DMS53 treated with DMSO at 0.1 percent for 48 hours (cell line): ENCODE measurements at regions not wholly inside any gene's neighbourhood (a gene's known extent, or its start where the extent isn't known, plus 50 kb on each side); places are given as distances from the start of the nearest gene placed in this dataset.
"Not testable (repeated sequence)": the region's sequence is repeated elsewhere in the genome, so short reads cannot be mapped to it uniquely, and the experiment has no call there.

Experiments used
- DNase-seq: peaks from one replicate; lab custom pipeline; 2025; ENCODE audit not compliant: unreplicated experiment; lab: John Stamatoyannopoulos, UW

DNA sequence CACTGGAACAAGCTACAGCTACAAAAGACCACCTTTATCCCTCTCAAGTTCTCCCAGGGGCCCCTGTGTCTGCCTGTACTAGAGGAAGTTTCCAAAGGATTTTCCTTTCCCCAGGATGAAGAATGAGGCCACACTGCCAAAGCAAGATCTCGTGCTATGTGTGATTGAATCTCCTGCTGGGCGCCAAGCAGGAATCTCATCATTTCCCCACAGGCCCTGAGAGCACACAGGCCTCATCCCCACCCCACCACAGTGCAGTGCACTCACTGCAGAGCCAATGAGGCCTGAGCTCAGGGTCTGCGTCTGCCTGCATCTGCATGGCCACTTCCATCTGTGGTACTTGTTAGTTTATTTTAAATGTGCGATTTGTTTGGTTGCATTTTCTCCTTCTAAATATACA is 387.4 kb upstream of the ASIC2 start:
- no peak for DNase-seq

DNA sequence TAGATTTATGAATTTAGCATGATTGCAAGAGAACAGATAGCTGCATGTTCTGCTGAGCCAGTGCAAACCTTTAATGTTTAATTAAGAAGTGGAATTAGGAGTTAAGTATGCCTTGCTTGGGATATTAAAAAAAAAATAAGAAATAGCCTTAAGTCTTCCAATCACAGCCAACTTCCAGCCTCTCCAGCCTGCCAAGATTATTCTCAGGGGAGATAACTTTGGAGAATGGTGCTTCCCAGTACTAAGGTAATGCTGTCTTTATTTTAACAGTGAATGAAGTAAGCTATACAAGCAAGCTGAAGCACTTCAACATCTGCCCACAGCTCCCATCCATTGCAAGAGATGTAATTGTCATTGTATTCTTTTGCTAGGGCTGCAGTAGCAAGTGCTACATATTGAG is 389.5 kb upstream of the ASIC2 start:
- DNase-seq = no peak

DNA sequence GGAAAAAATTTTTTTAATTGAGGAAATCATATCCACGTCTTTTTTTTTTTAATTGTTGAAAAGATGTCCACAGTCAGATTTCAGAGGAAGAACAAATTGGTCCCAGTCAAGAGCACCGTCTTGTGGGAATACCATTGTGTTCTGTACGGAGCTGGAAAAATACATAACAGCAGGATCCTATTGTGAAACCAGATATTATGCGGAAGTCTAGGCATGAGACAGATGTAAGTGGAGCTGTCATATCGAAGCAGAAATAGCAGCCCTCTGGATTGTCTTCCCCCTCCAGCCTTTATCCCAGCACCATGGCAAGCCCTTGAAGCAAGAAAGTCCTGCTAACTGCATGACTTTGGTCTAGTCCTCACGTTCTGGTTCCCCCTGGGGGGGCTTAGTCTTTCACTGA is 391.6 kb upstream of the ASIC2 start:
- DNase-seq = no peak

DNA sequence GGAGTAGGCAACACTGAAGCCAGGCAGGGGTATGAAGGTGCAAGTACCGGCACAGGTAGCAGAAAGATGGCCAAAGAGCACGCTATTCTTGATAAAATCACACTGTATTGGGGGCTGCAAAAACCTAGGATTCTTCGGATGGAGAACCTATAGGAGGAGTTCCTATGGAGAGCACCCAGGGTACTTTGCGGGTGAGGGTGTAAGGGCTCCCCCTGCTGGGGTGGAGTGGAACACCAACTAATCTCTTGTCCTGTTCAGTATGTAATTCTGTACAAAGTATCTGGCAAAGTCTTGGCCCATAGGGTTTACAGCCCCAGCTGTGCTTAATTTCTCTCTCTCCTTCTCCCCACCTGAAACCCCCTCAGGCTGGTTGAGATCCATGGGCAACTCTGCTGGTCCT is 393.1 kb upstream of the ASIC2 start:
- DNase-seq = no peak

DNA sequence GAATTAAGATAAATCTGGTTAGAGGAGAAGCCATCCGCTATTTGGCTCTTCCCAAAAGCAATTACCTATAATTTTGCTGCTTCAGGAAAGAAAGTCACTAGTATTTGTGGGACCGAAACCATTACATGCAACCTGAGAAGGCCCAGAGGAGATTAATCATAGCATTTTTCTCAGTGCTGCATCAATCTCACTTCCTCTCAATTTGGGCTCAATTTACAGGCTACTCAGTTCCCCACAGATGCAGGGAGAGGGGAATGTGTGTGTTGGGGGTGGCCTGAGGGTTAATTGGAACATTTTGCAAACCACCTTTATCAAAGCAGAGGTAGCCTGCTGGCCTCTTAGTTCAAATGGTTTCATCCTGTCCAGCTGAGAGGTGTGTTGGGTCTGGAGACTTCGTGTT is 394.7 kb upstream of the ASIC2 start:
- DNase-seq = no peak

DNA sequence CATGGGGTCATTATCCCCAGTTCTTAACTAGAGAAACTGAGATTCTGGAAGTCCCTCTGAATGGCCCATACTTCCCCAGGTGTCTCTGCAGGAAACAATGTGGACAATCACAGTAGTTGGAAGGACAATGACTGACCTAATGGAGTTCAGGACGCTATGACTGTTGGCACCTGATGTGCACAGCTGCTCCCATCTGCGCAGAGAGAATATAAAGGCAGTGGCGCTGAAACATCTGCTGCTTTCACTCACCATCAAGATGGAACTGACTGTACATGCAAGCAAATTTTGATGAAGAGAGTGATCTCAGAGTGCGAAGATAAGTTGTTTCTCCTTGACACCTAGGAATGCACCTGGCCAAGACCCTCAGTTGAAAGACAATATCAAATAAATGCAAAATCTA is 395.7 kb upstream of the ASIC2 start:
- DNase-seq = no peak

DNA sequence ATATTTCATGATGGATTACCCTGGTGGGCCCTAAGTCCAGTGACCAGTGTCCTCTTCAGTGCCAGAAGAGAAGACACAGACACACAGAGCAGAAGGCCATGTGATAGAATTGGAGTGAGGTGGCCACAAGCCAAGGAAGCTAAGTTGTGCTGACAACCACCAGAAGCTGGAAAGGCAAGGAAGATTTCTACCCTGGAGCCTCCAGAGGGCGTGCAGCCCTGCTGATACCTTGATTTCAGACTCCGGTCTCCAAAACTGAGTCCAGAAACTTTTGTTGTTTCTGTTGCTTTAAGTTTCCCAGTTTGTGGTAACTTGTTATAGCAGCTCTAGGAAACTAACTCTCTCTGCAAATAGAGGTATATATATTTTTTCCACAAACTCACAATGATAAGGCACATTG is 396.6 kb upstream of the ASIC2 start:
- DNase-seq = no peak

DNA sequence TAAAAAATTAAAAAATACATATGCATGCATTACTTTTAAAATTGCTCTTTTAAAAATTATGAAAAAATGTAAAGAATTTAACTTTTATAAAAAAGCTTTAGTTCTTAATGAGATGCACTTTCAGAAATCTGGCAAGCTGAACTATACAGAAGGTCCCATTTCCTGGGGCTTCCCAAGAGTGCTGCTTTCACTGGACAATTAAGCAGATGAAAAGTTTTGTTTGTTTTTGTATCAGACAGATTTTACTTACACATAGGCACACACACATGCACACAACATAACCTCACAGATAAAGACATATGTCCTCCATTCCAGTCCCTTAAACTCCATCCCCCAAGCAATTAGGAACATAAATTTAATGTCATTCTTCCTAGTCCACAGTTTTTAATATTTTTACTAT is 402.3 kb upstream of the ASIC2 start:
- DNase-seq = no peak

DNA sequence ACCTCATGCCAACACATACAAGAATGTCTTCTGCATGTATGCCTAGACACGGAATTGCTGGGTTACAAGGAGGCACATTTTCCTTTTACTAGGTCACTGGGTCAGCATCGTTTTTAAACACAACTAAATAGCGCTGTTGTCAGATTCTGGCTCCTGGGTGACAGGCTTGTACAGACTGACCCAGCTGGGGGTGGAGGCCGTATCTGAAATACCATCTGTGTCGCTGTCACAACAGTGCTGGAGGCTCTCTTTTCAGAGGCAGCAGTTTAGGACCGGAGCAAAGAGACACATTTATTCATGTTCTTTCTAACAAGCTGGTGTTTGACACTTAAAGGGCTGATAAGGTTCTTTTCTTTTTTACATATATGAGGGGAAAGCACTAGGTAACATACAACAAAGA is 403.0 kb upstream of the ASIC2 start:
- DNase-seq = no peak

DNA sequence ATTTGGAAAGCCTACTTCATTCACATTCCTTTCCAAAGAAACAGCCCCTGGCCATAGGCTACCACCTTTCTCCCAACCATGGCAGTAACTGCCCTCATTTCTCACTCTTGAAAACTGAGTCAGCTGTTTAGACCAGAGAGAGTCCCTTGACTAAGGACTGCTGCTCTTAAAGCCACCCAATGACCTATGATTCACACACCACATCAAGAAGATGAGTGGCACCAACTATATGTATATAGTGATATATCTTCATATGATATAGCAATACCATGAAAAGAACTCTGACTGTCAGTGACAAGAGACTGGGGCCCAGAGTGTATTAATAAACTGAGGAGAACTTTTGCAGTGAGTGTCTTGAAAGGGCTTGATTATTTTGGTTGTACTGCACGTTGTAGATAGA is 404.5 kb upstream of the ASIC2 start:
- DNase-seq = no peak

DNA sequence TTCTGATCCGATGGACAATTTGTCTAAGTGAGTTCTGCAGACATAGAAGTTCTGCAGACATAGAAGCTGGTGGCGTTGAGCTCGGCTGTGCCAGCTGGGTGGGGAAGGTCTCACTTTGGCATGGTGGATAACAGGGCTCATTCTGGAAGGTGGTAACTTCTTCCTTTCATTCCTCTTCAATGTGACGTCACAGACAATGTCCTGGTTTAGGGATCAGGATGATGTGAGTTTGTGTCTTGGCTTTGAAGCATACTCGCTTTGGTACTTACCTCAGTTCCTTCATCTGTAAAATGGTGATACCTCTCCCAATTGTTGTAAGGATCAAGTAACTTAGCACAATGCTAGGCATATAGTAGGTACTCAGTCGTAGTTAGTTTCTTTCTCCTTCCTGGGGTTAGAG is 408.8 kb upstream of the ASIC2 start:
- DNase-seq = no peak

DNA sequence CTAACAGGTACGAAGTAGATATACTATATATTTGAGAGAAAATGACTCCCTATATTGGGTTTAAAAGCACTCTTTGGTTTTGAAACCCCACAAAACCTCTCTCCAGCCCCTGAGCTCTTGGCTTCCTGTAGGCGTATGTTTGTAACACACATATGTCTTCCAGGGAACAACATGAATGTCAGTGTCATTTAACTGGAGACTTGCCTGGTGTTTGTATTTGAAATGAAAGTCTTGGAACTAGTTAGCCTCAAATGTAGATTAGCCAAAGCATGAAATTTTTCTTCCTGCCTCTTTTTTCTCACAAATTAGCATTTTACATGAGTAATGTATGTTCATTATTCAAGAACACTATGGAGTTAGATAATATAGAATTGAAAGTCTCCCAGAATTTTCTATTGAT is 411.8 kb upstream of the ASIC2 start:
- no peak for DNase-seq

DNA sequence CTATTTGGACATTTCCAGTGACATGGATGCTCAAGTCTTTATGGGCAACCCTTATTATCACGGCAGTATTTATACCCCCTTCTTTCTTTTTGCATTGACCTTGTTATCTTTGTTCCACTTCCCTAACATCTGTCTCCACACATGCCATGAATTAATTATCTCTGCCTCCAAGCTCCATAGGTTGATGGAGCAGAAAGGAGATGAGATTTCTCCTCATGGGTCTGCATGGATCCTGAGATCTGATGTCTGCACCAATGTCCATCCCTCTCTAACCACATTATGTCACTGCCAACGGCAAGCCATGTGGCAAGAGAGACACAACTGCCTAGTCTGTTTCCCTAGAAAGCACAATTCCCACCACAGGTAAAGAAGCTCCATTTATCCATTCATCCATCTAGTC is 416.8 kb upstream of the ASIC2 start:
- no peak for DNase-seq

DNA sequence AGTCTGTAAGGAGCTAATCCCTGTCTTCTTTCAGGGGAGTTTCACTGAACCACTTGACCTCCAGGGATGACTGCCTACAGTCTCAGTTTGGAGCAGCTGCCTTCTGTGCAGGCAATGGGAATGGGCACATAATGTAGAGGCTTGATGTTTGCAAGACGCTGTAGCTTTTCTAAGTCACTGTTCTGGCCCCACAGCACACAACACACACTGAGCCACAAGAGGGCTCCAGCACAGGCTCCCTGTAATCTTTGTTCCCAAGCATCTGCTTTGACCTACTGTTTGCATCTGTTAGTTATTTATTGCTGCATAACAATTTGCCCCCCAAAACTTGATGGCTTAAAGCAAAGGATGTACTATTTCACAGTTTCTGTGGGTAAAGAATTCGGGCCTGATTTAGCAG is 419.0 kb upstream of the ASIC2 start:
- DNase-seq = no peak

DNA sequence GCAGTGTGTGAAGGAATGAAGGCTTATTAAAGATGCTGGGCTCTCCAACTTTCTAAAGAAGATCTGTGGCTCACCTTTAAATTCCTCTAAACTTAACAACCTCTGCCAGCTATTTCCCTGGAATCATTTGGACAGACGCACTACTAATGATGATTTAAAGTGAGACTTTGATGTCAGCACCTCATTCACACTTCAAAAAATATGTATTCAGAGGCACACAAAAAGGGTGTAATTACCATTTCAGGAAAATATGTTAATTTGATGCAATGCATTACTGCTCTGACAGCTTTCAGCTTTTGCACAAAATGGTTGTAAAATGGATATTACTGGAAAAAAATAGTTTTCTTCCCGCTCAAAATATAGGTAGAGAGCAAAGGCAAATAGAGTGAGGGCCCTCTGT is 423.9 kb upstream of the ASIC2 start:
- no peak for DNase-seq

DNA sequence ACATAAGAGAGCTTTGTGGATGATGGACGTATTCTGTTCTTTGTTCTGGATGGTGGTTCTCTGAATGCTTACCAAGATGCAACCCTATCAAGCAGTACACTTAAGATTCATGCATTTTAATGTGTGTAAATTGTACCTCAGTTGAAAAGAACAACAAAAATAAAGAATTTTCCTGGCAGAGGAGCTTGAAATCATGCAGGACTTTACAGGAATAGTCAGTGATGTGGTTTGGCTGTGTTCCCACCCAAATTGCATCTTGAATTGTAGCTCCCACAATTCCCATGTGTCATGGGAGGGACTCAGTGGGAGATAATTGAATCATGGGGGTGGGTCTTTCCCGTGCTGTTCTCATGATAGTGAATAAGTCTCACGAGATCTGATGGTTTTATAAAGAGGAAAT is 430.6 kb upstream of the ASIC2 start:
- DNase-seq = not testable (repeated sequence)

DNA sequence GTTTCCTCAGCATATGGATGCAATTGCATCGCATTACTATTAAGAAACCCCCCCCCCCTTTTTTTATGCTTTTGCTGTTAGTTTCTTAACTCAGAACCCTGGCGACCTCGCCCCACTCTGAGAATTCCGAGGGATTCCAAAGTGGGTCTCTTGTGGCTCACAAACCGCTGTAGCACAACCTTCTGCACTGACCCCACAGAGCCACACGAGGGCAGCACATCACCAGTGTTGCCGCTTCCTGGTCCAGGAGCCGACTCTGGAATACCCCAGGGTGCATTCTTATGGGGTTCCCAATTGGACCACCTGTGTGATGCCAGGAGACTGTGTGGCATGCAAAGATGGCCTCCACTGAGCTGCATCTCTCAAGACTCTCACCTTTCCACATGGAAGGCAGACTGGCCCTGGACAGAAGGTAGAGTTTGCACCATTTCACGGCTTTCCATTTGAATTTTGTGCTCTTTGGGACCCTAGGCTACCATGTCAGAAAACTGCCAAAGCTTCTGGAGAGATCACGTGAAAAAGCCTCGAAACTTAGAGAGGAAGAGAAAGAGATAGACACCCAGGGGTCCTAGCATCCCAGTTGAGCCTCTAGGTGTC is 432.7 kb upstream of the ASIC2 start:
- no peak for DNase-seq

DNA sequence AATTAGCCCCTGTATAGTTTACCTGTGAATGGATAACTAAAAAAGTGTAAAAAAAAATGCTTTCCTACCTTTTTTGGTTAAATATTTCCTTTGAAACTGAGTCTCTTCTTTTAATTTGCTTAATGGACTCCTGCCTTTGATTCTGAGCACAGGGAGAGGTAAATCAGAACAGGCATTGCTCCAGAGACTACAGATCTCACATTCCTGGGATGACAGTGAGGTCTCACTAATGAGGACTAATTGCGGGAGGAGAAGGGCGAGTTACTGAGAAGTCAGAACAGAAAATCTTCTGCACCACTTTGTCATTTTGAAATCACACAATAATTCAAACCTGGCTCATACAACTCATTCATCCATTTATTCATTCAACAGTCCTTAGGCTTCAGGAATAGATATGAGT is 437.0 kb upstream of the ASIC2 start:
- DNase-seq = no peak

DNA sequence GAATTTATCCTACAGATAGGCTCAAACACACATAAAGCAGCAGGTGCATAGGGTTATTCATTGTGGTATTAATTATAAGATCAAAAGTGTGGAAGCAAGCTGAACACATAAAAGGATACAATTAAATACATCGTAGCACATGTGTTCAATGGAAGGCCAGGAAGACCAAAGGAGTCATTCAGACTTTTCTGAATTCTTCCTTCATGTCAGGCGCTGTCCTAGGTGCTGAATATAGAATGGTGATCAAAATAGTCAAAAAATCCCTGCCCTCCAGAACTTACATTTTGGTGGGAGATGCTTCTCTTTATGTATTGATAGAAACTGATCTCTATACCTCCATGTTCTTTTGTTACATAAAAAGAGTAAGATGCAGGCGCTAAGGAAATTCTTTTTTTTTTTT is 439.0 kb upstream of the ASIC2 start:
- no peak for DNase-seq

DNA sequence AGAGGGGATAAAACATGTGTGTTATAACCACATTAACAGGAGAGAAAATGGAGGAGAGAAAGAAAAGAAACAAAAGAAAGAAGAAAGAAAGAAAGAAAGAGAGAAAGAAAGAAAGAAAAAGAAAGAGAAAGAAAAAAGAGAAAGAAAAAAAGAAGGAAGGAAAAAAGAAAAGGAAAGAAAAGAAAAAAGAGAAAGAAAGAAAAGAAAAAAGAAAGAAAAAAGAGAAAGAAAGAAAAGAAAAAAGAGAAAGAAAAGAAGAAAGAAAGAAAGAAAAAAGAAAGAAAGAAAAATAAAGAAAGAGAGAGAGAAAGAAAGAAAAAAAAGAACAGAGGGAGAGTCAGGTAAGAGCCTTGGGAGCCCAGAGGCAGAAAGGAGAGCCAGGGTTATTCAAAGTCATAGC is 446.6 kb upstream of the ASIC2 start:
- DNase-seq = no peak

DNA sequence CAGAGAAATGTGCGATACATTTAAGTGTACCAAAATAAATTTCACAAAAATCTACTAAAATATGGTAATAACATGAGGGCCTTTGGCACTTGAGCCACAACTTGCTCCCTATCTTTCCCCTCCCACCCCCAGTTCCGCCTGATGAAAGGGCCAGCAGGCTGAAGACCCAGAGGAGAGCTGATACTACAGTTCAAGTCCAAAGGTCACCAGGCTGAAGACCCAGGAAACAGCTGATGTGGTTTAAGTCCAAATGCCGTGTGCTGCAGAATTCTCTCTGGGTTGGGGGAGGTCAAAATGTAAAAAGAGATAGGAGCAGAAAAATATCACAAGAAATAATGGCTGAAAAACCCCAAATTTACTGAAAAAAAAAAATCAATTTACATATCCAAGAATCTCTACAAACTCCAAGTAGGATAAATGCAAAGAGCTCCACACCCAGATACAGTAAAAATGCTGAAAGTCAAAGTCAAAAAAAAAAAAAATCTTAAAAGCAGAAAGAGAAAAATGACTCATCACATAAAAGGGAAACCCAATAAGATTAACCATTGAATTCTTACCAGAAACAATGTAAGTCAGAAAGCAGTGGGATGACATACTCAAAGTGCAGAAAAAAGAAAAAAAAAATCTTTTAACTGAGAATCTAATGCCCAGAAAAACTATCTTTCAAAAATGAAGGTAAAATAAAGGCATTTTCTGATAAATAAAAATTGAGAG is 452.1 kb upstream of the ASIC2 start:
- DNase-seq = no peak

DNA sequence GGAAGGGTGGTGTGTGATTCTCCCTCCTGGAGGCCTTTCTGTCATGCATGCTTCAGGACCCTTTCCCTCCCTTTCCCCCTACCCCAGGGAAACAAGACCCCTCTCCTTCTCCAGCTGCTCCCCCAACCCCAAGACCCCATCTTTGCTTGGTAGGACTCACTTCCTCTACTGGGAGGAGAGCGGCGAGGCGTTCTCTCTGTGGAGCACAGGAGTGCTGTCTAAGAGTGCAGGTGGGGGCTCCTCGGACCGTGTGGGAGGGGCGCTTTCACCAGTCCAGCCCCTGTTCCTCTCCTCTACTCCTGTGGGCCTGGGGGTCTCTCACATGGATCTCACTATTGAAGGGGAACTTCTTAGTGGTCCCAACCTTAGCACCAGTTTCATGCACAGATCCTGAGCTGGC is 456.1 kb upstream of the ASIC2 start:
- no peak for DNase-seq

DNA sequence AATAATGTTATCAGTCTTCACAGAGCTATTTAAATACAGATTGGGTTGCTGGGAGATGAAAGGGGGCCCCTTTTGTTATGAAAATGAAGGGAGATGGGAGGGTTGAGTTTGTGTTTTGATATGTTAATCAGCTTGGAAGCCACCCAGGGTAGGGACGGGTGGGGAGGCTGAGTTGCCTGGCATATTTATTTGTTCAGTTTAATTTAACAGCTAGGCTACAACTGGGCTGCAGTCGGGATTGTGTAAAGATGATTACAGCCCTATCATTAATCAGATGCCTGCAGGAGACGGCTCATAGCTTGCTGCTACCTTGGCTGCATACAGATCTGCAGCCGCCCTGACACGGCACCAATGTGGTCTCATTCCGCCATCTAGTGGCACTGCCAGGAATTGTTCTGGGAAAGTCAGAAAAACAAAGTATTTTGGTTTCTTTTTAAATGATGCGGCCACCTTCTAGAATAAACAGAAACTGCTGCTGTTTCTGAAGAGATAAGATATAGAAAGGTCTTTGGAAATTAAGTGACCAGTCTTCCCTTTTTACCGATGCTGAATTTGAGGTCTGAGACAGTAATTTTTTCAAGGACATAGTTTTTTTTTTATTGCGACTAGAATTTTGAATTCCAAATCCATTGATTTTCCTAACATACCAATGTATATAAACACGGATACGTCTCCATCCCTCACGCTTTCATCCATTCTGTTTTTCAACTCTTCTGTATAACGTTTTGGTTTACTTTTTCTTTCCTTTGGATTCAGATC is 458.0 kb upstream of the ASIC2 start:
- peak; percentile 2 for DNase-seq
